A549 (cell line): ENCODE measurements at regions not wholly inside any gene's neighbourhood (a gene's known extent, or its start where the extent isn't known, plus 50 kb on each side); places are given as distances from the start of the nearest gene placed in this dataset.

Source experiments
- ATAC-seq, 2 experiments: fragments of 200-7000 bp in 1 of 2; fragments of >200 bp in 1 of 2; cut with Nextera tagmentation in 1 of 2; cut with Tn5 transposase in 1 of 2; 3 replicates each; pipeline versions ENCODE4 v1.8.0 to v1.9.1; 2018 to 2020; ENCODE audit warnings: mild to moderate bottlenecking in 1 of 2, moderate library complexity in 1 of 2
- CTCF ChIA-PET: fragments of 300-600 bp; sonication (Branson Sonifier 250); formaldehyde crosslinking; extraction: SDS; loops from one replicate; lab custom pipeline; 2021; ENCODE audit warnings: antibody characterized with exemption, inconsistent platforms; lab: Yijun Ruan, JAX
- POLR2A ChIA-PET: fragments of 350-600 bp; formaldehyde crosslinking; extraction: SDS; loops from one replicate; lab custom pipeline; 2021; ENCODE audit warnings: antibody characterized with exemption, inconsistent platforms; lab: Yijun Ruan, JAX
- DNase-seq, 2 experiments: peaks; one replicate each; pipeline versions ENCODE4 v3.0.0 to v3.0.0-alpha.2; 2011 to 2016; ENCODE audit warnings: low read depth in 1 of 2, low spot score in 1 of 2
- FAIRE-seq: peaks from 2 replicates; lab custom pipeline; 2011; peaks lifted over from hg19 to GRCh38; lab: Jason Lieb, UNC
- H3K27ac ChIP-seq, 2 experiments: fragments of >200 bp; sonication (Bioruptor Twin); formaldehyde crosslinking; 3 replicates each; pipeline ENCODE4 v1.5.1; 2016 to 2017
- H3K4me1 ChIP-seq: fragments of >200 bp; sonication (Bioruptor Twin); formaldehyde crosslinking; 3 replicates; pipeline ENCODE4 v1.6.1; 2016
- H3K4me2 ChIP-seq: fragments of >200 bp; sonication (Bioruptor Twin); formaldehyde crosslinking; 3 replicates; pipeline ENCODE4 v1.6.1; 2016
- H3K4me3 ChIP-seq: fragments of >200 bp; sonication (Bioruptor Twin); formaldehyde crosslinking; 3 replicates; pipeline ENCODE4 v1.5.1; 2016
- H3K9me3 ChIP-seq: fragments of >200 bp; sonication (Bioruptor Twin); formaldehyde crosslinking; 3 replicates; pipeline ENCODE4 v1.6.1; 2016
- CBX2 ChIP-seq: fragments of 200-600 bp; sonication (generic); IDR thresholded peaks from 2 replicates; pipeline ENCODE4 v1.6.1; 2016; ENCODE audit warnings: low read depth, mild to moderate bottlenecking, borderline replicate concordance
- CBX8 ChIP-seq: fragments of 200-600 bp; sonication (generic); IDR thresholded peaks from 2 replicates; pipeline ENCODE4 v1.6.1; 2016
- CEBPB ChIP-seq, 2 experiments: fragments of >200 bp in 1 of 2; sonication (Bioruptor Twin) in 1 of 2; formaldehyde crosslinking in 1 of 2; IDR thresholded peaks; 2 replicates each; pipeline ENCODE4 v1.6.1; 2012 to 2016
- CHD2 ChIP-seq: fragments of 150-350 bp; IDR thresholded peaks from 2 replicates; pipeline ENCODE4 v1.6.1; 2014; ENCODE audit warnings: low read length; ENCODE audit not compliant: partially characterized antibody
- EHMT2 ChIP-seq: fragments of 200-600 bp; sonication (generic); IDR thresholded peaks from 2 replicates; pipeline ENCODE4 v1.6.1; 2016; ENCODE audit warnings: antibody characterized with exemption, low read depth, mild to moderate bottlenecking, moderate library complexity
- EP300 ChIP-seq, 2 experiments: fragments of >200 bp; sonication (Bioruptor Twin); formaldehyde crosslinking; IDR thresholded peaks; 2 replicates in 1 of 2; 3 replicates in 1 of 2; pipeline ENCODE4 v1.6.1; 2016 to 2017
- FOXS1 ChIP-seq: fragments of 250-450 bp; sonication (Bioruptor Pico); IDR thresholded peaks from 2 replicates; pipeline ENCODE4 v1.5.0; 2020; ENCODE audit warnings: mild to moderate bottlenecking, moderate library complexity
- HEYL ChIP-seq: fragments of 250-450 bp; sonication (Bioruptor Pico); IDR thresholded peaks from 2 replicates; pipeline ENCODE4 v1.8.0; 2021; ENCODE audit warnings: mild to moderate bottlenecking, moderate library complexity
- HOXA7 ChIP-seq: fragments of 250-450 bp; sonication (Bioruptor Pico); IDR thresholded peaks from 2 replicates; pipeline ENCODE4 v1.5.0; 2020; ENCODE audit warnings: mild to moderate bottlenecking, moderate library complexity
- HOXB13 ChIP-seq: fragments of 250-450 bp; sonication (Bioruptor Pico); IDR thresholded peaks from 2 replicates; pipeline ENCODE4 v1.5.0; 2020; ENCODE audit warnings: low read depth, mild to moderate bottlenecking, moderate library complexity
- JUN ChIP-seq, 2 experiments: fragments of >200 bp; sonication (Bioruptor Twin); formaldehyde crosslinking; IDR thresholded peaks; 2 replicates in 1 of 2; 3 replicates in 1 of 2; pipeline ENCODE4 v1.6.1; 2016 to 2017
- JUNB ChIP-seq: fragments of >200 bp; sonication (Bioruptor Twin); formaldehyde crosslinking; IDR thresholded peaks from 2 replicates; pipeline ENCODE4 v1.6.1; 2016
- KDM5A ChIP-seq: fragments of 200-600 bp; sonication (generic); IDR thresholded peaks from 2 replicates; pipeline ENCODE4 v1.6.1; 2016; ENCODE audit warnings: antibody characterized with exemption, mild to moderate bottlenecking
- MYC ChIP-seq: IDR thresholded peaks from 2 replicates; pipeline ENCODE4 v1.6.1; 2012; ENCODE audit warnings: mild to moderate bottlenecking, inconsistent platforms, low read length, improper control_type of control experiment, borderline replicate concordance
- NFE2L2 ChIP-seq: fragments of 150-350 bp; conservative IDR thresholded peaks from 2 replicates; pipeline ENCODE4 v1.6.1; 2014; ENCODE audit warnings: low read length
- NPAS2 ChIP-seq: fragments of 250-450 bp; sonication (Bioruptor Pico); IDR thresholded peaks from 2 replicates; pipeline ENCODE4 v1.8.0; 2022; ENCODE audit warnings: mild to moderate bottlenecking, moderate library complexity, borderline replicate concordance
- NR3C1 ChIP-seq: fragments of >200 bp; sonication (Bioruptor Twin); formaldehyde crosslinking; IDR thresholded peaks from 3 replicates; pipeline ENCODE4 v1.6.1; 2017
- POLR2AphosphoS2 ChIP-seq: conservative IDR thresholded peaks from 2 replicates; pipeline ENCODE4 v1.6.1; 2012; ENCODE audit warnings: low read length, improper control_type of control experiment, inconsistent platforms
- RNF2 ChIP-seq: fragments of 200-600 bp; sonication (generic); IDR thresholded peaks from 2 replicates; pipeline ENCODE4 v1.6.1; 2016; ENCODE audit warnings: low read depth, mild to moderate bottlenecking, antibody characterized with exemption, moderate library complexity, borderline replicate concordance
- SMC3 ChIP-seq: fragments of >200 bp; sonication (Bioruptor Twin); formaldehyde crosslinking; IDR thresholded peaks from 3 replicates; pipeline ENCODE4 v1.6.1; 2018; ENCODE audit warnings: inconsistent platforms
- TP53 ChIP-seq: fragments of 250-450 bp; sonication (Bioruptor Pico); IDR thresholded peaks from 2 replicates; pipeline ENCODE4 v1.5.0; 2021; ENCODE audit warnings: mild to moderate bottlenecking, moderate library complexity
- ZC3H11A ChIP-seq: fragments of 450-650 bp; IDR thresholded peaks from 2 replicates; pipeline ENCODE4 v1.6.1; 2014; ENCODE audit warnings: antibody characterized with exemption, mild to moderate bottlenecking
- ZNF302 ChIP-seq: fragments of 250-450 bp; sonication (Bioruptor Pico); IDR thresholded peaks from 2 replicates; pipeline ENCODE4 v1.9.0; 2021; ENCODE audit warnings: inconsistent platforms, mild to moderate bottlenecking, moderate library complexity
- ZSCAN20 ChIP-seq: fragments of 250-450 bp; sonication (Bioruptor Pico); IDR thresholded peaks from 2 replicates; pipeline ENCODE4 v1.8.0; 2022; ENCODE audit warnings: mild to moderate bottlenecking, moderate library complexity
- WGBS: methylation state at CpG from one replicate; pipeline ENCODE4 v1.1.6; 2017; ENCODE audit errors: missing lambda C conversion rate; 5-methylcytosine and 5-hydroxymethylcytosine counted together
- TF ChIP-seq, protein P1 (sequence below): fragments of >200 bp; sonication (Bioruptor Twin); formaldehyde crosslinking; IDR thresholded peaks from 3 replicates; pipeline ENCODE4 v1.6.1; 2016

DNA sequence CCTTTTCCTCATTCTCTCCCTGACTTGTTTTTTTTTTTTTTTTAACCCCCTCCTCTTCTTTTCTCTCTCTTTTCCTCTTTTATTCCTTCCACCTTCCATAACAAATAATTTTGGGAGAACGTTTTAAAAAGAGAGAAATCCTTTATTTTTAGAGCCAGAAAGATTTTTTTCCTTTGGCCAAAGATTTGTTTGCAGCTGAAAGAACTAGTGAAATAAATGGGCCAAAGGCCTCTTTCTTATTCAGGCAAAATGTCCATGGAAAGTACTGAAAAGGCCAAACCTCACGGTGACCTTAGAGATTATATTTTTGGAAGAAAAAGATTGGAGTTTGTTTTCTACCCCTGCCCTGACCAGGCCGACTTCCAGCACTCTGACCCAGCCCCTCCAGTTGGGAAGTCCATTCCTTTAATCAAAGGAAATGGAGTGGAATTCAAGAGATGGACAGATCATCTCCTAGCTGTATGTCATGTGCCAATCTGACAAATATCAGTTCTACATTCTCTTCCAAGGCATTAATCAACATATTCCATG is 214.3 kb upstream of the ADAMTS9 start:
- Histone ChIP-seq H3K4me3 (no peak overlapping the region), H3K9me3 (no peaks in the 10 kb centered on the region), H3K4me2 (no peak overlapping the region), H3K27ac (no peak overlapping the region), H3K4me1 (no peaks in the 10 kb centered on the region)
- ChIA-PET POLR2A (no interaction called here), CTCF (interaction anchor here (0.8 kb wide), 1 partner anchor 150 kb away, joined by 4 read pairs; no protein-coding TSS in a partner anchor)
- ATAC-seq: no peak
- TF ChIP-seq EP300 (IDR thresholded peaks at IDR 0.05) (no peak), KDM5A (no peak), CBX2 (no peak), CHD2 (no peak), FOXS1 (CRISPR knock-in tag) (no peak), ZSCAN20 (CRISPR knock-in tag) (no peak), JUNB (no peak), TP53 (CRISPR knock-in tag) (no peak), ZC3H11A (no peak), CEBPB (IDR thresholded peaks at IDR 0.05) (no peak), EHMT2 (no peak), MYC (no peak), JUN (IDR thresholded peaks at IDR 0.05) (no peak), NFE2L2 (no peak), NPAS2 (CRISPR knock-in tag) (no peak), POLR2AphosphoS2 (no peak)
- FAIRE-seq: no peak
- DNase-seq: no peak
- WGBS: 2% methylated on average over 3 of the region's 3 CpGs

DNA sequence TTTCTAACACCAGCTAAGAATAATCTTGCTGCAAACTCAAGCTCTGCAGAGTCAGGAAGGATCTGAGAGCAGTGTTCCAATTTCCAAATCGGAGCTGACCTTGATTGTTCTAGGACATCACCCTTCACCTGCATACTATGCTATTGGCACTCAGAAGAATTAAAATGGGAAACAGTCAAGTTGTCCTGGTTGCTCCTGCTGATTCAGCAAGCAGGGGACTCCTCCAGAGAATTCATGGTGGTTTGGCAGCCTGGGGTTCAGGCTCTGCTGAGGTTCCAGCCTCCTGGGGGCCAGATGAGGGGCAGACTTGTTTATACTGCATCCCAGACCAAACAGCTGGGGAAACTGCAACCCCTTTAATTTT is 213.7 kb upstream of the ADAMTS9 start:
- H3K9me3 ChIP-seq: no peaks in the 10 kb centered on the region
- no peak for ATAC-seq
- H3K4me1 ChIP-seq: no peaks in the 10 kb centered on the region
- CTCF ChIA-PET: interaction anchor here (0.8 kb wide), 1 partner anchor 151 kb away, joined by 4 read pairs; no protein-coding TSS in a partner anchor
- TF ChIP-seq SMC3 (no peak), CBX8 (no peak), ZNF302 (CRISPR knock-in tag) (no peak), CBX2 (no peak), RNF2 (no peak), HOXB13 (CRISPR knock-in tag) (no peak), MYC (no peak), NR3C1 (no peak)
- TF ChIP-seq, protein P1, sequence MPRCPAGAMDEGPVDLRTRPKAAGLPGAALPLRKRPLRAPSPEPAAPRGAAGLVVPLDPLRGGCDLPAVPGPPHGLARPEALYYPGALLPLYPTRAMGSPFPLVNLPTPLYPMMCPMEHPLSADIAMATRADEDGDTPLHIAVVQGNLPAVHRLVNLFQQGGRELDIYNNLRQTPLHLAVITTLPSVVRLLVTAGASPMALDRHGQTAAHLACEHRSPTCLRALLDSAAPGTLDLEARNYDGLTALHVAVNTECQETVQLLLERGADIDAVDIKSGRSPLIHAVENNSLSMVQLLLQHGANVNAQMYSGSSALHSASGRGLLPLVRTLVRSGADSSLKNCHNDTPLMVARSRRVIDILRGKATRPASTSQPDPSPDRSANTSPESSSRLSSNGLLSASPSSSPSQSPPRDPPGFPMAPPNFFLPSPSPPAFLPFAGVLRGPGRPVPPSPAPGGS: no peak
- TF ChIP-seq, all 56 proteins: peak for 0
- Histone ChIP-seq H3K27ac (no peak overlapping the region), H3K4me3 (no peak overlapping the region), H3K4me2 (no peak overlapping the region)
- POLR2A ChIA-PET: no interaction called here
- FAIRE-seq: no peak
- DNase-seq: no peak
- WGBS: 0% methylated on average over 1 of the region's 1 CpG

GRCh38 chr3:64900617-64901521 is 213.1 kb upstream of the ADAMTS9 start:
- Histone ChIP-seq H3K4me3 (no peak overlapping the region), H3K4me1 (no peaks in the 10 kb centered on the region), H3K4me2 (no peak overlapping the region), H3K27ac (no peak overlapping the region), H3K9me3 (no peaks in the 10 kb centered on the region)
- FAIRE-seq (no peak), DNase-seq (no peak), ATAC-seq (no peak)
- CTCF ChIA-PET: no interaction called here
- WGBS: 33% methylated on average over 5 of the region's 5 CpGs
- POLR2A ChIA-PET: no interaction called here
- TF ChIP-seq HOXA7 (CRISPR knock-in tag): no peak
- no peak for TF ChIP-seq HEYL (CRISPR knock-in tag)
